Transverse colon (tissue), 4 donors: ENCODE measurements at regions not wholly inside any gene's neighbourhood (a gene's known extent, or its start where the extent isn't known, plus 50 kb on each side); places are given as distances from the start of the nearest gene placed in this dataset.

Experiments used
- EP300 ChIP-seq: sonication (generic); formaldehyde crosslinking; IDR thresholded peaks from one replicate; pipeline ENCODE4 v1.6.1; 2017; ENCODE audit warnings: antibody characterized with exemption, low read depth
- POLR2A ChIP-seq: fragments of 450-650 bp; IDR thresholded peaks from one replicate; pipeline ENCODE4 v1.6.1; 2016; ENCODE audit warnings: antibody characterized with exemption, mild to moderate bottlenecking, moderate library complexity
- POLR2AphosphoS5 ChIP-seq, 3 donors: sonication (generic); formaldehyde crosslinking; IDR thresholded peaks; one replicate each; pipeline ENCODE4 v1.6.1; 2016; ENCODE audit warnings: antibody characterized with exemption in 3 of 3
- TF ChIP-seq, protein P1 (sequence below), 5 experiments: fragments of 200-600 bp in 3 of 5; fragments of 450-650 bp in 2 of 5; sonication (generic) in 3 of 5; IDR thresholded peaks; 1 replicate in 2 of 5; 2 replicates in 3 of 5; pipeline ENCODE4 v1.5.1; 2016 to 2017; ENCODE audit warnings: antibody characterized with exemption in 5 of 5, inconsistent platforms in 3 of 5, mild to moderate bottlenecking in 2 of 5, moderate library complexity in 1 of 5

DNA sequence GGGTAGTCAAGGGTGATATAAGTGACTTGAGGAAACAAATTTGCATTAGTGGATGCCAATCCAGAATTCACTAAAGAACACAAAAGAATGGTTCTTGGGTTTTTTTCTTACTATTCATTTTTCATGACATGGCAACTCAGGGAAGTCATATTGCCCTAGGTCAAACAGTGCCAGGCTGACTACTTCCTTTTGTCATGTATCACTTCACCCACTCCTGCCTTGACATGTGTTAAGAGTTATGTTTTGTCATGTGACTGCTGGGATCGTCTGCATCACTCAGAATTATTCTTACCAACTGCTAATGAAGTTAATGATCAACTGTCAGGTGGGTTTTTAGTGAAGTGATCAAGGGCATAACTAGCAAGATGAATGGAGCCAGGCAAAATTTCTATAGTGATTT lies 74.2 kb downstream of the PRORP start:
- TF ChIP-seq, protein P1, sequence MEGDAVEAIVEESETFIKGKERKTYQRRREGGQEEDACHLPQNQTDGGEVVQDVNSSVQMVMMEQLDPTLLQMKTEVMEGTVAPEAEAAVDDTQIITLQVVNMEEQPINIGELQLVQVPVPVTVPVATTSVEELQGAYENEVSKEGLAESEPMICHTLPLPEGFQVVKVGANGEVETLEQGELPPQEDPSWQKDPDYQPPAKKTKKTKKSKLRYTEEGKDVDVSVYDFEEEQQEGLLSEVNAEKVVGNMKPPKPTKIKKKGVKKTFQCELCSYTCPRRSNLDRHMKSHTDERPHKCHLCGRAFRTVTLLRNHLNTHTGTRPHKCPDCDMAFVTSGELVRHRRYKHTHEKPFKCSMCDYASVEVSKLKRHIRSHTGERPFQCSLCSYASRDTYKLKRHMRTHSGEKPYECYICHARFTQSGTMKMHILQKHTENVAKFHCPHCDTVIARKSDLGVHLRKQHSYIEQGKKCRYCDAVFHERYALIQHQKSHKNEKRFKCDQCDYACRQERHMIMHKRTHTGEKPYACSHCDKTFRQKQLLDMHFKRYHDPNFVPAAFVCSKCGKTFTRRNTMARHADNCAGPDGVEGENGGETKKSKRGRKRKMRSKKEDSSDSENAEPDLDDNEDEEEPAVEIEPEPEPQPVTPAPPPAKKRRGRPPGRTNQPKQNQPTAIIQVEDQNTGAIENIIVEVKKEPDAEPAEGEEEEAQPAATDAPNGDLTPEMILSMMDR (IDR thresholded peaks at IDR 0.05) = no peak
- TF ChIP-seq EP300 (no peak), POLR2AphosphoS5 (IDR thresholded peaks at IDR 0.05) (no peak), POLR2A (no peak)
